Motor neuron (in vitro differentiated cells): ENCODE measurements at regions not wholly inside any gene's neighbourhood (a gene's known extent, or its start where the extent isn't known, plus 50 kb on each side); places are given as distances from the start of the nearest gene placed in this dataset.

Experiments used
- ATAC-seq, 8 experiments: fragments of 200-7000 bp; cut with Tn5 transposase; replicated peaks in 6 of 8; 2 replicates each; pipeline ENCODE4 v1.8.0; 2021; ENCODE audit warnings: mild to moderate bottlenecking in 8 of 8, moderate library complexity in 8 of 8
- H3K27ac ChIP-seq, 2 donors: fragments of 250-450 bp; sonication (Bioruptor Pico); 2 replicates each; pipeline ENCODE4 v1.9.0; 2021; ENCODE audit warnings: antibody characterized with exemption in 2 of 2, mild to moderate bottlenecking in 2 of 2, moderate library complexity in 1 of 2
- H3K4me1 ChIP-seq, 2 donors: fragments of 250-450 bp; sonication (Bioruptor Pico); replicated peaks in 1 of 2; 2 replicates each; pipeline ENCODE4 v1.6.1; 2021; ENCODE audit warnings: antibody characterized with exemption in 2 of 2, mild to moderate bottlenecking in 2 of 2, moderate library complexity in 1 of 2
- H3K4me3 ChIP-seq, 5 donors: fragments of 250-450 bp; sonication (Bioruptor Pico); 2 replicates each; pipeline ENCODE4 v1.9.0; 2021; ENCODE audit warnings: antibody characterized with exemption in 5 of 5, mild to moderate bottlenecking in 5 of 5, moderate library complexity in 4 of 5
- WGBS, 10 experiments: fragments of 450-650 bp; shearing (Covaris generic); methylation state at CpG; one replicate each; pipeline ENCODE4 v1.0.0; 2022; 5-methylcytosine and 5-hydroxymethylcytosine counted together
- in situ Hi-C, 9 experiments: fragments of 400-800 bp; cut with MboI; loops; one replicate each; pipeline ENCODE4 v1.15.0; 2021; ENCODE audit warnings: low sequenced_read_pairs in 9 of 9, low pct_unique_long_range_greater_than_20kb in 2 of 9; ENCODE audit not compliant: unreplicated experiment in 9 of 9

DNA sequence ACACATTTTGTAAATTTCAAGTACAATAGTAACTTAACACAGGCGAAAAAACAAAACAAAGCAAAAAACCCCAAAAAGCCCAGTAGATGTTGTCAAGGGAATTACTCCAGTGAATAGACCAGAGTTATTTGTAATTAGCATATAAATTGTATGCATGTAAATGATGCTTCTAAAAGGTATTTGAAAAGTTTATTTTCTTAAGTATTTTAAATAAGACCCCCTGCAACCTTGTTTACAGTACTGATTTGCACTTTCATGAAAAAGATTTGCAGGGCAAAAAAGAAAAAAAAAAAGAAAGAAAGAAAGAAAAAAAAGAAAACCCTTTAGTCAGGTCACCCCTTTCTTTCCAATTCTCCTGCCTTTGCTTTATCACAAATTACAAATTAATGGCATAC lies 372.3 kb upstream of the IRX2 start:
- in situ Hi-C loops, result no loop called here
- WGBS, 10 experiments, result 0 to 73% (median 38%) methylated on average over 1 of the region's 1 CpG; no CpG with 5 or more reads in 1 of the 10 experiments
- no peak overlapping the region for H3K27ac ChIP-seq
- H3K4me3 ChIP-seq, result no peak overlapping the region
- ATAC-seq, result no peak
- H3K4me1 ChIP-seq, result peaks cover 0 to 22% of the 10 kb centered on the region in 2 donors

DNA sequence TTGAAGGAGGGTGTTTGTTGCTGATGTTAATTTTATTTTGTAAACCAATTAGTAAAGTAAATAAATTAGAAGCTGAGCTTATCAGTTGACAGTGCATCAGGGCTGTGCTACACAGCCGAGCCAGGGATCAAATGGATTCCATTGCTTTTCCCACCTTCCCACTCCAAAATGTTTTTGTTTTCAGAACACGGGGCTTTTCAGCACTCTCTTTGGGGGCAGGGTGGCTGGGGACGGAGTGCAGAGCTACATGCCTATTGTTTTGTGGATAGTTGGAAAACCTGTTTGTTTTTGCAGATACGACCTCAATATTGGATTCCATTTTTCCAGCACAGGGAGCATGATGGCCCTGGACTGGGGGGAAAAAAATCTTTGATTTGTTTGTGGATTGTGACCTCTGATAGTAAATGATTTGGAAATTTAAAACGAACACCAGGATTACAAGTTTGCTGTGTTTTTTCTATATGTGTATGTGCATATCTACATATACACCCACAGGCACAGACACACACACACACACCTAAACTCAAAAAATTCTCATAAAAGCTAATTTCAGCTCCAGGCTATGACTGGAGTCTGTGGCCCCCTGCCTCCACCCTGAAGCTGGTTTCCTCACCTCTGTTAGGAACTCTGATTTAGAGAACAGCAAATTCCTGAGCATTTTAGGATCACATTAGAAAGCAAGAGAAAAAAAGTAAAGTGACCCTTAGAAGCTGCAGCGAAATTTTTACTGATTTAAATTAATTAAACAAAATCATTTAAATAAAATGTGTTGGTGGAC lies 371.7 kb upstream of the IRX2 start:
- no peak overlapping the region for H3K27ac ChIP-seq
- in situ Hi-C loops, result no loop called here
- no peak overlapping the region for H3K4me3 ChIP-seq
- WGBS, 10 experiments, result 3 to 35% (median 26%) methylated on average over 2 to 6 of the region's 6 CpGs
- peaks cover 0 to 26% of the 10 kb centered on the region in 2 donors for H3K4me1 ChIP-seq
- no peak for ATAC-seq

DNA sequence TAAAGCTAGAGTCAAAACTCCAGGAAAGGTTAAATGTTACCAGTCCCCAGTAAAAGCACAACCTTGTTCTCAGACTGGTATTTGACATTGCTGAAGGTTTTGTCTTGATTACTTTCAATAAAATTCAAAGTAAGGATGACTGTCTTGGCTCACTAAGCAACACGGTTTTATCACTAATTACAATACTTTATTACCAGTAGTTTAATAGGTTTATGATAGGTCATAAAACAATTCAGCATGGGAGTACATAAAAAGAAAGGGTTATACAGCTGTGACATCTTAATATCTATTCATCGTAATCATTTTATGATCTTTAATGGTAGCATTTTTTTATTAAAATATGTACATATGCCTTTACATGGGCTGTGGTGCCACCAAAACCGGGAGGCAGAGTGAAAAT lies 370.7 kb upstream of the IRX2 start:
- WGBS, 10 experiments, result 0 to 100% (median 42%) methylated on average over 1 to 3 of the region's 3 CpGs; no CpG with 5 or more reads in 1 of the 10 experiments
- no peak overlapping the region for H3K27ac ChIP-seq
- no peak overlapping the region for H3K4me3 ChIP-seq
- peaks cover 0 to 35% of the 10 kb centered on the region in 2 donors for H3K4me1 ChIP-seq
- ATAC-seq, result no peak
- in situ Hi-C loops, result no loop called here

DNA sequence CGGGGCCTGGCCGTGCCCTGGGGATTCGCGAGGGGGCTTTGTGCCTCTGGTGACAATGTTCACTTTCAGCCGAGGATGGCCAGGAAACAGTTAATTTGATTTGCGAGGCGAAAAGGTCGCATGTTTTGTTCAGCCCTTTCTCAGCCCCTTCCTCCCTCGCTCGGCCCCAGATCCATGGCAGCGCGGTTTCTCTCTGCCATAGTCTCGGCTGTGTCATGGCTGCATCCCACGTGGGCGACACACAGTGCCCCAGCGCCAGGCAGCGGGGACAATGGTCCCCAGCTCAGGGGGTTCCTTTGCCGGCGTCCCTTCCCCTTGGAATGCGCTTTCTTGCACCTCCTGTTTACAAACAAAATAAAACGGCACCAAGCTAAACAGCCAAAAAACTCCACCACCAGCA lies 370.3 kb upstream of the IRX2 start:
- ATAC-seq, result peak in 4 of 8 experiments; percentile 65 to 76 (median 68)
- no peak overlapping the region for H3K4me3 ChIP-seq
- in situ Hi-C loops, result no loop called here
- H3K4me1 ChIP-seq, result peaks cover 0 to 38% of the 10 kb centered on the region in 2 donors
- no peak overlapping the region for H3K27ac ChIP-seq
- 19 to 50% (median 37%) methylated on average over 1 to 12 of the region's 21 CpGs; no CpG with 5 or more reads in 6 of the 10 experiments for WGBS, 10 experiments

DNA sequence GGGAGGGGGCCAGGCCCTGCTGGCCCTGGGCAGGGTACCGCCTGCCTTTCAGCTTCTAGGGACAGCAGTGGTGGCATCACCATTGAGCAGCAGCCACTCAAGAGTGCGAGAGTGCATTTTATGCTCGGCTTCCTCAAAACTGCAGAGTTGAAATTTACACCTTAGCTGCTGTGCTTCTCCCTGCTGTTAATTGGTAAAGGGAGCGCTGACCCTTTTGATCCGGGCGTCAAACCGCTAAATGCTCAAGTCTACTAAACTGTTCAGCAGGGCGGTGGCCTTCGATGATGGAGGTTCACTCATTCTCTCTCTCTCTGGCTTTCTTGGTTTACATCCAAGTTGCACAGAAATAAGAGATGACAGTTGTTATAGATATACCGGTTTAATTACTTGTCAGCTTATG lies 368.6 kb upstream of the IRX2 start:
- Histone ChIP-seq H3K4me1 (peaks cover 0 to 48% of the 10 kb centered on the region in 2 donors), H3K4me3 (no peak overlapping the region), H3K27ac (no peak overlapping the region)
- ATAC-seq, result no peak
- WGBS, 10 experiments, result 20 to 90% (median 78%) methylated on average over 1 to 7 of the region's 10 CpGs; no CpG with 5 or more reads in 2 of the 10 experiments
- in situ Hi-C loops, result no loop called here

DNA sequence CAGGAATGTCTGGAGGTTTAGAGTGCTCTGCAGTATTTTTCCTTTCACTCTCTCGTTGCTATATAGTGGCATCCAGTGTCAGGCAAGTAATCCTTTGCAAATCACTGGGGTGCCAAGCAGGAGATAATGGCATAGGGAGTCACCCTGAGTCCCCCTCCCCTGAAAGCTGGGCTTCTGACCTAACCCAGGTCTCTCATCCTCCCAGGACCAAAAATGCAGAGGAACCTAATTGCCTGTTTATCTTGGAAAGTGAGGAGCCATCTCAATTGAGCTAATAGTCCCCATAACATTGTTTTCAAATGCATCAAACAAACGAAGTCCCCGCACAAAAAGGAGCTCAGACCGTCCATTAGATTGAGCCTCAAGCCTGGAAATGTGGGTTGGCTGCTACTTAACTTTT lies 368.0 kb upstream of the IRX2 start:
- in situ Hi-C loops, result no loop called here
- H3K4me1 ChIP-seq, result peaks cover 0 to 48% of the 10 kb centered on the region in 2 donors
- 0 to 43% (median 22%) methylated on average over 1 to 4 of the region's 4 CpGs; no CpG with 5 or more reads in 2 of the 10 experiments for WGBS, 10 experiments
- no peak overlapping the region for H3K27ac ChIP-seq
- no peak overlapping the region for H3K4me3 ChIP-seq
- ATAC-seq, result no peak

DNA sequence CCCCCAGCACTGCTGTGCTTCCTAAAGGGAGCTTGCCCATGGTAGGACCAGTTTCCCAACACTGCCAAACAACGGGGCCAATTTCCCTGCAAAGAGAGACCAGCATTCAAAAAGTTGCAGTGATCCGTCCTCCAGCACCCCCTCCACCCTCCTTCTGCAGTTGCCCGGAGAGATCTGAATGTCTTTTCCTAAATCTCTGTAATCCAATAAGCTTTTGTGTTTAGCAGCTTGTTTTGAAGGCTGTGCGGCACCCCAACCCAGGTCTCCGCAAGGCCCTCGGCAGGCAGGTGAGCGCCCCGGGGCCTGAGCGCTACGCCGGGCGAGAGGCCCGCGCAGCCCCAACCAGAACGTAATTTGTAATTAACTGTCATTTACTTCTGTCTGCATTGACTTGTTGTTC lies 366.9 kb upstream of the IRX2 start:
- Histone ChIP-seq H3K27ac (no peak overlapping the region), H3K4me3 (no peak overlapping the region), H3K4me1 (peaks cover 0 to 48% of the 10 kb centered on the region in 2 donors)
- 22 to 68% (median 48%) methylated on average over 3 to 14 of the region's 15 CpGs; no CpG with 5 or more reads in 5 of the 10 experiments for WGBS, 10 experiments
- in situ Hi-C loops, result no loop called here
- ATAC-seq, result peak in 4 of 8 experiments; percentile 8 to 54 (median 30)

DNA sequence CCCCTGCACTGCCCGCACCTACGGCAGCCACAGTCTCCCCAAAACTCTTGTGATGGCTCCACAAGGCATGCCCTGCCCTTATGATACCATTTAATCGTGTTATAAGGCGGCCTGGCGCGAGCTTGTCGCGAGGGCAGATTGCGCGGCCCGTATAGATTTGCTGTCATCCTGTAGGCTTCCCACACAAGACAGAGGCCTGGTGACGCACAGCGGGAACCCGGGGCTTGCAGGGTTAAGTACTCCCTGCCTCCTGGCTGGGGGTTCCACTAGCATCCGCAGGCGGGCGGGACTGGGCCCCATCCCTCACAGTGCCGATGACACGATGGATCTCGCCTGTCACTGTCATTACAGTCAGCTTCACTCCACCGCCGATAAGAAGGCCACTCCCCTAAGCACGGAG lies 364.9 kb upstream of the IRX2 start:
- peak in 3 of 8 experiments; percentile 35 to 89 (median 85) for ATAC-seq
- 20 to 70% (median 31%) methylated on average over 1 to 17 of the region's 23 CpGs; no CpG with 5 or more reads in 5 of the 10 experiments for WGBS, 10 experiments
- no peak overlapping the region for H3K4me3 ChIP-seq
- in situ Hi-C loops, result no loop called here
- no peak overlapping the region for H3K27ac ChIP-seq
- H3K4me1 ChIP-seq, result peaks cover 0 to 34% of the 10 kb centered on the region in 2 donors

DNA sequence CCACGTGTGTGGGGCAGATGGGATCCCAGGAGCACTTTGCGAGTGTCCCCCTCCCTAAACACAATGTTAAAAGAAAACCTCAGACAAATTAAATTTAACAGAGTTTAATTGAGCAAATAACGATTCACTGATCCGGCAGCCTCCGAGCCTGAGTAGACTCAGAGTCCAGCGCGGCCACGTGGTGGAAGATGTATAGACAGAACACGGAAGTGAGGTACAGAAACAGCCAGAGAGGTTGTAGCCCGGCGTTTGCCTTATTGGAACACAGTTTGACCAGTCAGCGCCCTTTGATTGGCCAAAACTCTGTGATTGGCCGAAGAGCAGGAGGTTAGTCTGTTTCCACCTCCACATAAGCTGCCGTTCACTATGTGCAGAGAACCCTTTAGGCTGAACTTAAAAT lies 363.0 kb upstream of the IRX2 start:
- Histone ChIP-seq H3K27ac (no peak overlapping the region), H3K4me3 (no peak overlapping the region), H3K4me1 (peaks cover 0 to 30% of the 10 kb centered on the region in 2 donors)
- no peak for ATAC-seq
- 40 to 100% (median 85%) methylated on average over 1 to 14 of the region's 14 CpGs; no CpG with 5 or more reads in 1 of the 10 experiments for WGBS, 10 experiments
- in situ Hi-C loops, result no loop called here

DNA sequence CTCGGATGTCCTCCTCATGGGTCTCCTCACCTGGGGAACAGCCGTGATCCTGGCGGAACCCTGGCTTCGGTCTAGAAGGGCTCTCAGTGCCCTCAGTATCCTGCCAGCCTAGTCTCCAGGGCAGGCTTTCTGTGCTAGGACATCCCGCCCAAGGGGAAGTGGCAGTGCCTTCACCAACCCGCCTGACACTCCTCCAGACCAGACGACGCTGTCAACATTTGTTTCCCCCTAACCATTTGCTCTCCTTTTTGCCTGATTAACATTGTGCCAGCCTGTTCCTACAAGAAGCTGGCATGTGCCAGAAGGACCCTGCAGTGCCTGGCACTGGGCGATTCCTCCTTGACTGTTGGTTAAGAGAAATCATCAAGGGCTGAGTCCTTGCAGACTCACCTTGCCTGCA lies 358.9 kb upstream of the IRX2 start:
- H3K4me3 ChIP-seq, result no peak overlapping the region
- H3K27ac ChIP-seq, result no peak overlapping the region
- 25 to 100% (median 80%) methylated on average over 1 to 8 of the region's 9 CpGs; no CpG with 5 or more reads in 1 of the 10 experiments for WGBS, 10 experiments
- in situ Hi-C loops, result no loop called here
- no peak for ATAC-seq
- peaks cover 0 to 6% of the 10 kb centered on the region in 2 donors for H3K4me1 ChIP-seq

DNA sequence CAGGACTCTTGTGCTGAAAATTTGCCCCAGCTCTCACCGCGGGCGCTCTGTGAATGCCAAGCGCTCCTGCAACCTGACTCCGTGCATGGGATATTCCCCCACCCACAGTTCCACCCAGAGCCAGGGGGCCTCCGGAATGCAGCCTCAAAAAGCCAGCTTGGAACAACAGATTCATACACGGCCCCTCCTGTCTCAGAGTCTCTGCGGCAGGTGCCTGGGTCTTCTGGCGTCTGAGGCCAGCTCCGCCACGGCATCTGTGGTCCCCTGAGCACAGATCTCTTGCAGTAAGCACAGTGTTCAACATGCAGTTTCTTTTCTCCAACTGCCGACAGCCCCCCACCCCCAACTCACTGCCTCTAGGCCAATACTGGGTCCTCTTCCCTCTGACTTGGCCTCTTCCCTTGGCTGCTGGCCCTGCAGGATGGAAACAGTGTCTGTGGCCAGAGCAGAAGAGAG lies 355.7 kb upstream of the IRX2 start:
- H3K4me3 ChIP-seq, result no peak overlapping the region
- ATAC-seq, result peak in 1 of 8 experiments; percentile 16
- in situ Hi-C loops, result no loop called here
- peaks cover 0 to 32% of the 10 kb centered on the region in 2 donors for H3K4me1 ChIP-seq
- WGBS, 10 experiments, result 0 to 76% (median 59%) methylated on average over 1 to 9 of the region's 12 CpGs; no CpG with 5 or more reads in 5 of the 10 experiments
- H3K27ac ChIP-seq, result no peak overlapping the region

DNA sequence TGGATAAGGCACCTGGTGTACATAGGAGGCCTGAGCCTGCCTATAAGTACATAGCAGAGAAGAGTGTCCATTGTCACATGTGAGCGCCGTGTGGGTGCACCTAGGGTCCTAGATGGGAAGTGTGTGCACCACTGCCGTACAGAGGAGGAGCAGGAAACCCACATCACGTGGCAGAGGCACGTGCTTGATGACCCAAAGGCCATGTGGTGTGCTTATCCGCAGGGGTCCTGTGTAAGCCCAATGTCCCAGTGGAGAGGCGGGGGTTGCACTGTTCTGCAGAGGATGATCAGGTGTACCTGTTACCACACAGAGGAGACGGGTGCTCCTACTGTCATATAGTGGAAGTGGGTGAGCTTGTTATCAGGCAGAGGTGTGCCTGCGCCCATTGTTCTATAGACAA lies 354.1 kb upstream of the IRX2 start:
- Histone ChIP-seq H3K27ac (no peak overlapping the region), H3K4me3 (no peak overlapping the region), H3K4me1 (peaks cover 0 to 32% of the 10 kb centered on the region in 2 donors)
- in situ Hi-C loops, result no loop called here
- 0 to 92% (median 44%) methylated on average over 2 to 3 of the region's 9 CpGs; no CpG with 5 or more reads in 6 of the 10 experiments for WGBS, 10 experiments
- peak in 2 of 8 experiments; percentile 16 to 39 for ATAC-seq

DNA sequence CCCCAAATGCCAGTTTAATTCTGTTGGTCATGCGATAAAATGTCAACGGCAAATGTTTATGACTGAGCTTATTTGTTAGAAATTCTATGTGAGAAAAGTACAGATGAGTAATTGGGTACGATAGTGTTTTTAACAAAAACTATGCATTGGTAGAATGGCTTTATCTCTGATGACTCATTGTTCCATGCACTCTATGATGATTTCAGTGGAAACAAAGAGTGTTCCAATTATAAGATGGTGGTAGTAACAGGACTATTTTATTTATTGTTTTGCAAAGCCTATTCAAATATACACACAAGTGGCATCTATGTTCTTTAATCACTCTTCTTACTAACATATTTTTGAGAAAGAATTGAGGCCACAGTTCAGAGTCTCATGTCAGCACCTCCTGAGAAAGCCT lies 353.7 kb upstream of the IRX2 start:
- WGBS, 10 experiments, result 40 to 95% (median 62%) methylated on average over 2 to 3 of the region's 3 CpGs; no CpG with 5 or more reads in 2 of the 10 experiments
- in situ Hi-C loops, result no loop called here
- H3K4me3 ChIP-seq, result no peak overlapping the region
- ATAC-seq, result peak in 1 of 8 experiments; percentile 40
- no peak overlapping the region for H3K27ac ChIP-seq
- H3K4me1 ChIP-seq, result peaks cover 0 to 32% of the 10 kb centered on the region in 2 donors
